HepG2 (cell line): ENCODE measurements at regions not wholly inside any gene's neighbourhood (a gene's known extent, or its start where the extent isn't known, plus 50 kb on each side); places are given as distances from the start of the nearest gene placed in this dataset.

ENCODE experiments used
- BHLHE40 ChIP-seq: IDR thresholded peaks from 2 replicates; pipeline ENCODE4 v1.6.1; 2011; ENCODE audit warnings: low read length, improper control_type of control experiment
- CTCF ChIP-seq: sonication (generic); formaldehyde crosslinking; IDR thresholded peaks from 2 replicates; pipeline ENCODE4 v1.5.0; 2020; ENCODE audit warnings: mild to moderate bottlenecking, missing genetic modification reagents, moderate library complexity
- DPF2 ChIP-seq: sonication (generic); formaldehyde crosslinking; IDR thresholded peaks from 2 replicates; pipeline ENCODE4 v1.4.0; 2020; ENCODE audit warnings: mild to moderate bottlenecking, low read depth, missing genetic modification reagents, borderline replicate concordance
- EP300 ChIP-seq, 3 experiments: sonication (generic) in 1 of 3; formaldehyde crosslinking in 1 of 3; IDR thresholded peaks; 2 replicates each; pipeline versions ENCODE4 v1.5.1 to v1.6.1; 2011 to 2020; ENCODE audit warnings: low read depth in 2 of 3, low read length in 2 of 3, borderline replicate concordance in 1 of 3, improper control_type of control experiment in 1 of 3, mild to moderate bottlenecking in 1 of 3, missing genetic modification reagents in 1 of 3, moderate library complexity in 1 of 3
- ONECUT2 ChIP-seq: sonication (generic); formaldehyde crosslinking; IDR thresholded peaks from 2 replicates; pipeline ENCODE4 v1.4.0; 2020; ENCODE audit warnings: missing genetic modification reagents
- POLR2G ChIP-seq: fragments of 200-400 bp; formaldehyde crosslinking; IDR thresholded peaks from 2 replicates; pipeline ENCODE4 v1.6.1; 2018; ENCODE audit warnings: mild to moderate bottlenecking, low read depth, low read length, moderate library complexity
- RAD51 ChIP-seq: fragments of 450-650 bp; IDR thresholded peaks from 2 replicates; pipeline ENCODE4 v1.6.1; 2016; ENCODE audit warnings: borderline replicate concordance
- RNF2 ChIP-seq: fragments of 450-650 bp; conservative IDR thresholded peaks from 2 replicates; pipeline ENCODE4 v1.6.1; 2016; ENCODE audit warnings: low read depth
- SALL1 ChIP-seq: sonication (generic); formaldehyde crosslinking; IDR thresholded peaks from 2 replicates; pipeline ENCODE4 v1.8.0; 2022; ENCODE audit warnings: mild to moderate bottlenecking, missing genetic modification reagents
- SRSF4 ChIP-seq: fragments of 200-400 bp; formaldehyde crosslinking; IDR thresholded peaks from one replicate; pipeline ENCODE4 v1.6.1; 2018; ENCODE audit warnings: mild to moderate bottlenecking, low read depth, low read length, moderate library complexity; ENCODE audit not compliant: poor library complexity, severe bottlenecking
- ZBTB38 ChIP-seq: sonication (generic); formaldehyde crosslinking; IDR thresholded peaks from 2 replicates; pipeline ENCODE4 v1.5.1; 2020; ENCODE audit warnings: mild to moderate bottlenecking, missing genetic modification reagents
- ZNF605 ChIP-seq: sonication (generic); formaldehyde crosslinking; IDR thresholded peaks from 2 replicates; pipeline ENCODE4 v1.8.0; 2022; ENCODE audit warnings: mild to moderate bottlenecking, missing genetic modification reagents

- no peak for TF ChIP-seq SALL1 (CRISPR knock-in tag)
- no peak for TF ChIP-seq DPF2
- TF ChIP-seq CTCF (CRISPR knock-in tag): no peak
- no peak for TF ChIP-seq RAD51
- no peak for TF ChIP-seq SRSF4
- no peak for TF ChIP-seq BHLHE40
- TF ChIP-seq POLR2G: no peak
- TF ChIP-seq ONECUT2: no peak
- TF ChIP-seq RNF2: no peak
- no peak for TF ChIP-seq ZBTB38
- TF ChIP-seq EP300 (IDR thresholded peaks at IDR 0.05; ENCODE audit: low read depth in 2 of 2, low read length in 2 of 2): no peak
- no peak for TF ChIP-seq EP300 (CRISPR knock-in tag; IDR thresholded peaks at IDR 0.05; ENCODE audit: borderline replicate concordance)
- TF ChIP-seq ZNF605 (CRISPR knock-in tag): no peak
Observed at GRCh38 chr3:74768010-74768409, 153.6 kb upstream of the CNTN3 start.
